H9 (cell line): ENCODE measurements at regions not wholly inside any gene's neighbourhood (a gene's known extent, or its start where the extent isn't known, plus 50 kb on each side); places are given as distances from the start of the nearest gene placed in this dataset.

ENCODE experiments used
- DNase-seq: peaks from one replicate; pipeline ENCODE4 v3.0.0-alpha.2; 2017
- H2AFZ ChIP-seq: one replicate; pipeline ENCODE4 v1.6.1; 2013; ENCODE audit warnings: mild to moderate bottlenecking, low read length, control low read depth, moderate library complexity
- H2AK5ac ChIP-seq: 2 replicates; pipeline ENCODE4 v1.6.1; 2013; ENCODE audit warnings: low read length, control low read depth, mixed read lengths; ENCODE audit not compliant: insufficient read length
- H2BK120ac ChIP-seq: one replicate; pipeline ENCODE4 v1.6.1; 2013; ENCODE audit warnings: low read depth, mild to moderate bottlenecking, low read length, control low read depth, inconsistent platforms; ENCODE audit not compliant: poor library complexity, severe bottlenecking
- H2BK12ac ChIP-seq: 2 replicates; pipeline ENCODE4 v1.6.1; 2013; ENCODE audit warnings: low read length, control low read depth, mixed read lengths, low read depth; ENCODE audit not compliant: insufficient read length
- H2BK15ac ChIP-seq: 2 replicates; pipeline ENCODE4 v1.6.1; 2013; ENCODE audit warnings: low read depth, low read length, control low read depth
- H2BK20ac ChIP-seq: one replicate; pipeline ENCODE4 v1.6.1; 2013; ENCODE audit warnings: low read depth, mild to moderate bottlenecking, low read length, control low read depth, inconsistent platforms; ENCODE audit not compliant: poor library complexity, severe bottlenecking
- H2BK5ac ChIP-seq: 2 replicates; pipeline ENCODE4 v1.6.1; 2013; ENCODE audit warnings: low read length, control low read depth, mixed read lengths; ENCODE audit not compliant: insufficient read length
- H3K14ac ChIP-seq: 2 replicates; pipeline ENCODE4 v1.6.1; 2013; ENCODE audit warnings: low read length, control low read depth; ENCODE audit not compliant: insufficient read depth
- H3K18ac ChIP-seq: 2 replicates; pipeline ENCODE4 v1.6.1; 2013; ENCODE audit warnings: low read depth, mild to moderate bottlenecking, mixed read lengths, low read length, control low read depth; ENCODE audit not compliant: insufficient read length
- H3K23ac ChIP-seq: 2 replicates; pipeline ENCODE4 v1.6.1; 2013; ENCODE audit warnings: low read length, control low read depth, mixed read lengths, low read depth; ENCODE audit not compliant: insufficient read length
- H3K23me2 ChIP-seq: 2 replicates; pipeline ENCODE4 v1.6.1; 2013; ENCODE audit warnings: low read depth, mild to moderate bottlenecking, mixed read lengths, low read length, control low read depth; ENCODE audit not compliant: insufficient read length, poor library complexity, severe bottlenecking
- H3K27ac ChIP-seq: 2 replicates; pipeline ENCODE4 v1.5.1; 2013; ENCODE audit warnings: low read length, control low read depth, mixed read lengths, low read depth; ENCODE audit not compliant: insufficient read length
- H3K27me3 ChIP-seq: 2 replicates; pipeline ENCODE4 v1.6.1; 2013; ENCODE audit warnings: low read length, control low read depth, inconsistent platforms; ENCODE audit not compliant: insufficient read depth
- H3K4ac ChIP-seq: 2 replicates; pipeline ENCODE4 v1.6.1; 2013; ENCODE audit warnings: low read depth, mild to moderate bottlenecking, control low read depth, inconsistent platforms, low read length, moderate library complexity
- H3K4me1 ChIP-seq: 2 replicates; pipeline ENCODE4 v1.6.1; 2013; ENCODE audit warnings: low read length, control low read depth, inconsistent platforms; ENCODE audit not compliant: insufficient read depth
- H3K4me2 ChIP-seq: 2 replicates; pipeline ENCODE4 v1.6.1; 2013; ENCODE audit warnings: low read length, control low read depth, mixed read lengths; ENCODE audit not compliant: insufficient read length, insufficient read depth
- H3K56ac ChIP-seq: 2 replicates; pipeline ENCODE4 v1.6.1; 2013; ENCODE audit warnings: low read depth, mild to moderate bottlenecking, mixed read lengths, low read length, control low read depth; ENCODE audit not compliant: insufficient read length
- H3K79me1 ChIP-seq: 2 replicates; pipeline ENCODE4 v1.6.1; 2013; ENCODE audit warnings: low read depth, mild to moderate bottlenecking, moderate library complexity, low read length, control low read depth, inconsistent platforms; ENCODE audit not compliant: insufficient read depth, poor library complexity, severe bottlenecking
- H3K79me2 ChIP-seq: 2 replicates; pipeline ENCODE4 v1.6.1; 2013; ENCODE audit warnings: low read length, control low read depth, inconsistent platforms; ENCODE audit not compliant: insufficient read depth
- H3K9ac ChIP-seq: 2 replicates; pipeline ENCODE4 v1.6.1; 2013; ENCODE audit warnings: low read length, control low read depth, mixed read lengths; ENCODE audit not compliant: insufficient read length; ENCODE audit errors: extremely low read depth
- H3K9me3 ChIP-seq: one replicate; pipeline ENCODE4 v1.6.1; 2013; ENCODE audit warnings: low read depth, low read length, inconsistent platforms; ENCODE audit not compliant: control insufficient read depth
- H3T11ph ChIP-seq: one replicate; pipeline ENCODE4 v1.6.1; 2013; ENCODE audit warnings: mild to moderate bottlenecking, low read length, control low read depth, inconsistent platforms
- H4K20me1 ChIP-seq: one replicate; pipeline ENCODE4 v1.6.1; 2013; ENCODE audit not compliant: control insufficient read depth, insufficient read length, insufficient read depth
- H4K5ac ChIP-seq: 2 replicates; pipeline ENCODE4 v1.6.1; 2013; ENCODE audit warnings: low read depth, mild to moderate bottlenecking, mixed read lengths, low read length, control low read depth; ENCODE audit not compliant: insufficient read length
- H4K8ac ChIP-seq: replicated peaks from 2 replicates; pipeline ENCODE4 v1.6.1; 2013; ENCODE audit warnings: low read length, control low read depth, mixed read lengths, low read depth; ENCODE audit not compliant: insufficient read length
- H4K91ac ChIP-seq: 2 replicates; pipeline ENCODE4 v1.6.1; 2013; ENCODE audit warnings: low read depth, mild to moderate bottlenecking, moderate library complexity, mixed read lengths, low read length, control low read depth; ENCODE audit not compliant: insufficient read length
- H3K27ac Mint-ChIP-seq, 3 experiments: 2 replicates in 2 of 3; 3 replicates in 1 of 3; pipeline ENCODE4 v1.8.0; 2020 to 2021; ENCODE audit warnings: mixed read lengths in 3 of 3, mild to moderate bottlenecking in 1 of 3, moderate library complexity in 1 of 3
- H3K27me3 Mint-ChIP-seq: 2 replicates; pipeline ENCODE4 v1.8.0; 2021; ENCODE audit warnings: low read depth, mild to moderate bottlenecking, moderate library complexity, mixed read lengths
- H3K36me3 Mint-ChIP-seq, 3 experiments: 2 replicates in 2 of 3; 3 replicates in 1 of 3; pipeline ENCODE4 v1.8.0; 2020 to 2021; ENCODE audit warnings: low read depth in 3 of 3, mixed read lengths in 3 of 3; ENCODE audit not compliant: insufficient read depth in 1 of 3
- H3K4me1 Mint-ChIP-seq, 2 experiments: 2 replicates each; pipeline ENCODE4 v1.8.0; 2020; ENCODE audit warnings: mixed read lengths in 2 of 2
- H3K4me3 Mint-ChIP-seq, 2 experiments: 2 replicates in 1 of 2; 3 replicates in 1 of 2; pipeline ENCODE4 v1.8.0; 2020 to 2021; ENCODE audit warnings: mild to moderate bottlenecking in 2 of 2, mixed read lengths in 2 of 2, moderate library complexity in 1 of 2
- H3K9me3 Mint-ChIP-seq, 2 experiments: 2 replicates in 1 of 2; 3 replicates in 1 of 2; pipeline ENCODE4 v1.8.0; 2020; ENCODE audit warnings: mild to moderate bottlenecking in 2 of 2, mixed read lengths in 2 of 2, moderate library complexity in 1 of 2
- WGBS: extraction: QIAGEN DNeasy Blood & Tissue Kit; methylation state at CpG from one replicate; pipeline ENCODE4 v1.1.7; 2013; ENCODE audit warnings: missing lambda C conversion rate, low lambda C conversion rate, mixed read lengths; ENCODE audit not compliant: insufficient read length; ENCODE audit errors: extremely low coverage; 5-methylcytosine and 5-hydroxymethylcytosine counted together
- TF ChIP-seq, protein P1 (sequence below): fragments of 200-600 bp; sonication (generic); conservative IDR thresholded peaks from 3 replicates; pipeline ENCODE4 v1.8.0; 2021; ENCODE audit warnings: antibody characterized with exemption, mild to moderate bottlenecking

DNA sequence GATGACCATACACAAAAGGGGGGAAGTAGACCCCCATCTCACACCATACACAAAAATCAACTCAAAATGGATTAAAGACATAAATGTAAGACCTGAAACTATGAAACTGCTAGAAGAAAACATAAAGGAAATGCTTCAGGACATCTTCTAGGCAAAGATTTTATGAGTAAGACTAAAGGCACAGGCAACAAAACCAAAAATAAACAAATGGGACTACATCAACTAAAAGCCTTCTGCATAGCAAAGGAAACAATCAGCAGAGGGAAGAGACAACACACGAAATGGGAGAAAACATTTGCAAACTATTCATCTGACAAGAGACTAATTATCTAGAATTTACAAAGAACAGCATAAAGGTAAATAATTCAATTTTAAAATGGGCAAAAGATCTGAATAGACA, 152.1 kb downstream of the AXIN2 start:
- Mint-ChIP-seq H3K36me3 (0 out of 7 replicates have a peak, but pooled peaks cover 0 to 4% (median 0%) of the 10 kb centered on the region in 3 experiments), H3K27me3 (no peaks in the 10 kb centered on the region), H3K9me3 (peaks cover 1 to 6% of the 10 kb centered on the region in 2 experiments; a peak in 3 of 5 replicates), H3K27ac (no peak overlapping the region), H3K4me1 (0 out of 4 replicates have a peak, but pooled peaks cover 3% of the 10 kb centered on the region in 2 experiments), H3K4me3 (no peak overlapping the region)
- Histone ChIP-seq H4K5ac (no peak overlapping the region), H3K56ac (no peak overlapping the region), H3K27me3 (no peaks in the 10 kb centered on the region), H3K4me2 (no peak overlapping the region), H3K9ac (no peak overlapping the region), H2BK5ac (no peak overlapping the region), H3K23me2 (no peaks in the 10 kb centered on the region), H3T11ph (no peak overlapping the region), H2AK5ac (no peak overlapping the region), H3K4me1 (no peaks in the 10 kb centered on the region), H3K14ac (no peak overlapping the region), H3K79me1 (no peaks in the 10 kb centered on the region), H2BK20ac (no peak overlapping the region), H2BK12ac (no peak overlapping the region), H3K4ac (no peak overlapping the region), H4K20me1 (no peaks in the 10 kb centered on the region), H4K91ac (no peak overlapping the region), H3K18ac (no peak overlapping the region), H3K79me2 (no peaks in the 10 kb centered on the region), H3K9me3 (no peaks in the 10 kb centered on the region), H3K23ac (no peak overlapping the region), H2AFZ (no peak overlapping the region), H4K8ac (no peak overlapping the region), H2BK15ac (no peak overlapping the region), H3K27ac (no peak overlapping the region), H2BK120ac (no peak overlapping the region)
- DNase-seq: no peak
- TF ChIP-seq, protein P1, sequence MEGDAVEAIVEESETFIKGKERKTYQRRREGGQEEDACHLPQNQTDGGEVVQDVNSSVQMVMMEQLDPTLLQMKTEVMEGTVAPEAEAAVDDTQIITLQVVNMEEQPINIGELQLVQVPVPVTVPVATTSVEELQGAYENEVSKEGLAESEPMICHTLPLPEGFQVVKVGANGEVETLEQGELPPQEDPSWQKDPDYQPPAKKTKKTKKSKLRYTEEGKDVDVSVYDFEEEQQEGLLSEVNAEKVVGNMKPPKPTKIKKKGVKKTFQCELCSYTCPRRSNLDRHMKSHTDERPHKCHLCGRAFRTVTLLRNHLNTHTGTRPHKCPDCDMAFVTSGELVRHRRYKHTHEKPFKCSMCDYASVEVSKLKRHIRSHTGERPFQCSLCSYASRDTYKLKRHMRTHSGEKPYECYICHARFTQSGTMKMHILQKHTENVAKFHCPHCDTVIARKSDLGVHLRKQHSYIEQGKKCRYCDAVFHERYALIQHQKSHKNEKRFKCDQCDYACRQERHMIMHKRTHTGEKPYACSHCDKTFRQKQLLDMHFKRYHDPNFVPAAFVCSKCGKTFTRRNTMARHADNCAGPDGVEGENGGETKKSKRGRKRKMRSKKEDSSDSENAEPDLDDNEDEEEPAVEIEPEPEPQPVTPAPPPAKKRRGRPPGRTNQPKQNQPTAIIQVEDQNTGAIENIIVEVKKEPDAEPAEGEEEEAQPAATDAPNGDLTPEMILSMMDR: no peak
- no CpG with 5 or more reads among the region's 1 CpG for WGBS
